C1 segment of cervical spinal cord (tissue), 14 donors: ENCODE measurements at regions not wholly inside any gene's neighbourhood (a gene's known extent, or its start where the extent isn't known, plus 50 kb on each side); places are given as distances from the start of the nearest gene placed in this dataset.
"Not testable (repeated sequence)": the region's sequence is repeated elsewhere in the genome, so short reads cannot be mapped to it uniquely, and the experiment has no call there.

Experiments
- DNase-seq, 14 donors: peaks; one replicate each; lab custom pipeline; 2025; lab: John Stamatoyannopoulos, UW

DNA sequence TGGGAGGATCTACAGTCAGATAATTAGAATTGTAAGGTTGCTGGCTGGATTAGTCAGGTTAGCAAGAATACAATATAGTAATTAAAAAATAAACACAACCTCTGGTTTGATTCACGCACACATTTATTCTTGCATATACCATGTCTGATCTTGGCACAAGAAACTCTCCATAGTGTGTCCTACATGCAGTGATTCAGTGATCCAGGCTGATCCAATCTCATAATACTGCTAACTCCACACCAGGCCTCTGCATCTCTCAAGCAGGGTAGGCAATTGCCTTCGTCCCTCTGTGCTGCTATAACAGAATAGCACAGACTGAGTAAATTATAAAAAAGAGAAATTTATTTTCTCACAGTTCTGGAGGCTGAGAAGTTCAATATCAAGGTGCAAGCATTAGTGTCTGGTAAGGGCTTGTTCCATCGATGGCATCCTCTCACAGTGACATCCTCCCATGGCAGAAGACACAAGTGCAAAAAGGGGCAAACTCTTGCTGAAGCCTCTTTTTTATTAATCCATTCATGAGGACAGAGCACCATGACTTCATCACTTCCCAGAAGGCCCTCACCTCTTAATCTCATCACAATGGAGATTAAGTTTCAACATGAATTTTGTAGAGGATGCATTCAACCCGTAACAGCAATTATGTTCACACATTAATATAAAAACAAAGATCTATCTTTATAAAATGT is 741.0 kb upstream of the NCAM2 start:
- no peak for DNase-seq

DNA sequence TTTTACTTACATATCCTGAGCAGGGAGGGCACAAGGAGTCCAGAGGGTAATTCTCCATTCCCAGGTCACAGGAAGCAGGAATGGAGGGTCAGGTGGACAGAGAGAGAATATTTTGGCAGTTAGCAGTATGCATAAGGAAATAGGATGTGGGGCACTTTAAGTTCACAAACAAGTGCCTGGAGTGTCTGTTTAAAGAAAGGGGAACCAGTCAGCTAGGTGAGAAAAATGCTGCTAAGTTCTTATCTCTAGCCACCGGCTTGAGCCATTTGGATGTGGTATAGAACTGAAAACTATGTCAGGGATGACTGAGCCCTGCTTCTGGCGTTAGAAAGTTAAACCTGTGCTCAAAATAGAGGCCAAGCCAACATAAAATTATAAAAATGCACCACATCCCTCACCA is 739.7 kb upstream of the NCAM2 start:
- DNase-seq = no peak

DNA sequence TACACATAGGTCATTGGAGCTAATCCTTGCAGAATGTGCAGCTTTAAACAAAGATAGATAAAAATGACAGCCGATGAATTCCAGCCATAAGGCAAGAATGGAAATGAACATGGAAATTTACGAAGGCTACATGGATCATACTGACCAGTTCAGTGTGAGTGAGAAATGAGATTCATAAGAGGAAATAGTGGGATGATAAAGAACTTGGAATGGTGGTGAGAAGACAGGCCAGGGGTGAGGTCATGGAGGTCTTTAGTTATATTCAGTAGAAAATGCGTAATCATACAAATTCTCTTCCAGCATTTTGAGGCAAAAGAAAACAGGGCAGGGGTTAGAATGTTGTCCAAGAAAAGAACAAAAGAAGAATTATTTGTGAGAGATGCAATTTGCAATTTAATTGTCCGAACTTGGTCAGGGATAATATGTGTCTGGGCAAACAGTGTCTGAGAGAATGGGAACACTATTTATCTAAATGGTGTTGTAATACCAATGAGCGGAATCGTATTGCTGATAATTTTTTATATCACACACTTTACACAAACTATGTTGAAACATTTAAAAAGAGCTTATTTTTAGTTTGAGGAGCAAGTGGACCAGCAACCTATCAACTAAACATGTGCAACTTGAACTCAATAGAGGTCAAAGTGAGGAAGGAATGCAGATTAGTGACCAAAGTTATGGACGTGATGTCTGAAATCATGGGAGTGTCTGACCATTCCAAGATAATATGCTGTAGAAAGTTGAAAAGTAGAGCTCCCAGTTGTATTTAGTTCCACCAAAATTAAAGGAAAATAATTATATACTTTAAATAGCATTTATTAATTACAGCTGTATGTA is 739.0 kb upstream of the NCAM2 start:
- peak in 1 of 14 donors; percentile 15 for DNase-seq

DNA sequence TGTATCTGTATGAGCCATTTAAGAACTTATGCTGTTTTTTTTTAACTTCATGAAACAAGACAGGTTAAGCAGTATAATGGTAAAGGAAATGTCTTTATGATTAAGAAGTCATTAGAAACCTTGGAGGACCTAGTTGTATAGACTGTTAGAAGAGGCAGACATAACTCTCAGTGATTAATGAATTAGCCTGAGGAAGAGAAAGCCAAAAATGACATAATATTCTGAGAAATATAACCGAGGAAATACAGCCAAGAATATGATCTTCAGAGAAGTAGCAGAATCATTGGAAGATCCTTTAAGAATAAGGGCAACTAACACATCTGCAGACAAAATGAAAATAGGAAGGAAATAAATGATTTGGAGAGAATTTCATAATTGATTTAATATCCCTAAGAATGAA is 738.1 kb upstream of the NCAM2 start:
- no peak for DNase-seq

DNA sequence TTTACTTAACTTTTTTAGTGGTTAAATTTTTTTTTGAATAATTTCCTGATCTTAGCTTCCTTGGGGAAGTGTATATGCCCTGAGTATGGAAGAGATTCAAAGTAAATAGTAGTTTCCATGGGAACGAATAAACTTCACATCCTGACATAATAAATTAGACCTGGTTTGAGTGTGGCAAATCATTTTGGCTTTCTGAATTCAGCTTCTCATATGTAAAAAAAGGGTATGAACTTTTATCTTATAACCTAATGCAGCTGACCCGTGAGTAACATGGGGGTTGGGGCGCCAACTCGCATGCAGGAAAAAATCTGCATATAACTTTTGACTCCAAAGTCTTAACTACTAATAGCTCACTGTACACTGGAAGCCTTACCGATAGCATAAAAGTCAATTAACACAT is 736.8 kb upstream of the NCAM2 start:
- DNase-seq = no peak

DNA sequence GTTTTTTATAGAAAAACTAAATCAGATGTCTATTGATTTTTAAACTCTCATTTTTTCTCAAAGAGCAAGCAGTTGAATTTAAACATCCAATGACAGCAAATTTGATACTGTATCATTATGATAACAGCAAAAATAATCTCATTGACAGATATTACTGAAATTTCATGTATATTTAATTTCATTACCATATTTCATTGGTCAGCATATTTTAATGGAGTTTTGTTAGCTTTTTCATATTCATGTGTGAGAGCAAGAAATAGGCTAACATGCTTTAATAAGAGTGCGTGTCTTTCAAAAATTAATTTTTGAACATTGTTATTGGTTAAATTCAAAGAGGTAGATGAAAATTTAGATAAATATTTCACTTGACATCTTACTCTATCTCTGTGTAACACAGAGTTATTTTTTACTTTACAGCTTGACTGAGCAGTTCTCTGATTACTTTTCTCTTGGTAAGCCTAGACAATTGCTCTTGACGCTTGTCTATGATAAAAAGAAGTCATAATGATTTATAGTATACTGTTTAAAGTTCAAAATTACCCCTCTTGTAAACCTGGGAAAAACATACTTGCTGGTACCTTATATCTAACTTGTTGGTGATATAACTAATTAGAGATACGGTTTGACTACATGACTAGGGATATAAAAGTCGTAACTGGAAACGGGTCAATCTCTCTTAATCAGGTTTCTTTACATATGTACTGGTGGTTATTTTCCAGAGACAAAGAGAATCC is 732.3 kb upstream of the NCAM2 start:
- DNase-seq = no peak

DNA sequence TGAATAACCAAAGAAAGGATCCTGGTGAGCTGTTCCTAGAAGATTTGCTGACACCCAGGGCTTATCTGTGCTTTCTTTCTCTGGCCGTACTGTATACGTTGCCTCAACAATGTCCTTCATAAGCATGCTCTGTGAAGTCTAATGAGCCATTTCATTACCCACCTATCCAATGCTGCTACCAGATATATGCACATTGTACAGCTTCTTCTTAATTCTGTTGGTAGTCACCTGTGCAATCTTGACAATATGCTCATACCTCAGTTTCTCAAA is 731.8 kb upstream of the NCAM2 start:
- no peak for DNase-seq

DNA sequence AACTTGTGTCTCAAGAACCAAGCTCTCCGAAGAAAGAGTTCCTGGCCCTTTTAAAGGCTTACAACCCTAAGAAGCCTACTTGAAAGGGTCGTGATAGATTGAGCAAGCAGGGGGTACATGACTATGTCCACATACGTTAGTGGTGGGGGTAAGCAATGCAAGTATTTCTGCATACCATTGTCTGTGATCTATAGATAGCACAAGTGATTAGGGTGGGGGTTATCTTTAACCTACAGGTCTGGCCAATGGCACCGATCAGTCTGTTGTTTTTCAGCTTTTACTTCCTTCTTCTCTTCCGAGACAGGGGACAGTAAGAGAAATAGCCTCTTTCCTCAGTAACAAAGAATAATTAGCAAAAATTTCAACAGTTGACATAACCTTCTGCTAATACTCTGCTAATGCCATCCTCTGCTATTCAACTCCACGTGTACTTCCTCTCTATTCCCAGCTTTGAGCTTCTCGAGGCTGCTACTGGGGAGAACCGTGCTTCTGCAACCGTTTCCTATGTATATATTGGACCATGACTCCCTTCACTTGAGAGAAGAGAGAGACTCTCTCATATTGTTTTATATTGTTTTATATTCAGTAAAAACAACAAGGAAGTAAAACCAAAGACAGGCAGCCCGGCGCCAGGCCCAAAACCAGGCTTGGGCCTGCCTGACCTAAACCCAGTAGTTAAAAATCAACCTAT is 727.7 kb upstream of the NCAM2 start:
- no peak for DNase-seq

DNA sequence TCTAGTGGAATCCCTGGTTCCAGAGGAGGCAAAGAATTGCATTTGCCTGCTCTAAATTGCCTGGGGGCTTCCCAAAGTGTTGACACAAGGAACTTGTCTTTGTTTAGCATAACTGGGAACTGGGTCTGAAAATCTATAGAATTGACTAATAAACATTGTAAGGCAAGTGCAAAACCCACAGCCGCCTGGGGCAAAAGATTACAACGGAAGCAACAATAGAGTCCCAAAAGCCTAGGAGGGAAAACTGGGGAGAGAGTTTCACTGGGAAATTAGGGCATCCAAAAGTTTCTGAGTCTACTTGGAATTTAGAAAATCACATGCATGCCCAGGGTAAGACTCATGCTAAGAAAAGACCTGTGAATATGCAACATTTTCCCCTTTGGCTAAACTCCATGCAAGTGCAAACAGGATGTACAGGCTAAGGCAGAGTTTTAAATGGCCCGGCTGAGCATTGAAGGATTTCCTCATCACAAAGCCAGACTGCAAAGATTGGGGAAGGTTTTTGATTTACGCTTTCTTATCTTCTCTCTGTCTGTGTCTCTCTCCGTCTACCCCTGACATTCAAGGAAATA is 725.3 kb upstream of the NCAM2 start:
- DNase-seq = no peak

DNA sequence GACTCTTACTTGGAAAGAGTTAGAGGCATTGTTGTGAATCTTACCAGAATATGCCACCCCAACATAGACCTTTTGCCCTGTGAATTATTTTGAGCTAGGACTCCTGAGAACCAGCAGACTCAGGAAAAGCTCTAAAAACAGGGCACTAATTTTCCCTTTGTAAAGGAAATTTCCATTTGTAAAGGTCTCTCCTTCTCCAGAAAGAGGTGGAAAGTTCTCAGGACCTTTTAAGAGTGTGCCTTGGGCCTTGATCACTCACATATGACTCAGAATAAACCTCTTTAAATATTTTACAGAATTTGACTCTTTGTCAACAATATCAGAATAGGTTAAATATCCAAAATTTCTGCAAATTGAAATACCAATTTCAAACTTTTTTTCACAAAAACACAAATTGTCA is 721.8 kb upstream of the NCAM2 start:
- DNase-seq = no peak

DNA sequence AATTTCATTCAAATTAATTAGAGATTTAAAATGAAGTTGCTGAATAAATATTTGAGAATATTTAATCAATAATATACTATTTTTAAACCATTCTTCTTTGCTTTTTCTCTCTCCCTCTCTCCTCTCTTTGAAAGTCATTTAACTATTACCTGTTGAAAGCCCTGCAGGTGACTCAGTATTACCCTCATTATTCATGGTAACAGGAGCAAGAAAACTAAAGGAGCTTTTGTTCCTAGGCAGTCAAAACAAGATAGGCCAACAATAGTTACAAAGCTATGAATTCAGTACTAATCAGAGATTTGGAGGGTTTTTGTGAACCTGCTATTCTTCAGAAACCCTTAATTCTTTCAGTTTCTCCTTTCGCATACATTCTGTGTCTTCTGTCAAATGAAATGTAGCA is 721.3 kb upstream of the NCAM2 start:
- DNase-seq = no peak

DNA sequence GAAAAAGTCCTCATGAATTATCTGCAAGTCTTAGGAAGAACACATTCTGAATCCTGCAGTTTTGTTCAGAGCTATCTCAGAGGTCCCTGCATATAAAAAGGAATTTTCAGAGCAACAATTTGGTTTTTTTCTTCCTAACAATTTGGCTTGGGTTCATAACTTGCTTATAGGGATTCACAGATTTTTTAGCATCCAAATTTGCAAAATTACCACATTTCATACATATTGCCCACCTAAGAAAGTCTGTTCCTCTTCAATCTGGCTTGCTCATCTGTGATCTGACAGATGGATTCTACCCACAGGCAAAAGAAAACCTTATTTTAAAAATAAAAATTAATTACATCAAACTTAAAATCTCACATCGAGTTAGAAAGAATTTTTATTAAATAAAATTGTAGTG is 714.4 kb upstream of the NCAM2 start:
- DNase-seq = no peak

DNA sequence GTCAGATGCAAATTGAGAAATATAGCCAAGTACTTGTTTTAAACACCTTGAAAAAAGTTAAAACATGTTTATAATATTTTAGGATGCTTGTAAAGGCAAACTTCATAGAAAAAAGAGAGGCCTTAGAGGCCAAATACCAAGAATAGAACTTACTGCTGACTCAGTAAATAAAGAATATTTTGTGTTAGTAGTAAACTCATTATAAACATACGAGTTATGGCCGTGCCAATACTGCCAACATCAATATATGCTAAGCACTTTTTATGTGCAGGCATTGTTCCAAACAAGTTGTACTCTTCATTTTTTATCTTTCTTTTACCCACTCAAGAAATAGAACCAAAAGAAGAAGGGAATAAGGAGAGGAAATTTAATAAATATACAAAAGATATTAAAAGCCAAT is 705.9 kb upstream of the NCAM2 start:
- no peak for DNase-seq

DNA sequence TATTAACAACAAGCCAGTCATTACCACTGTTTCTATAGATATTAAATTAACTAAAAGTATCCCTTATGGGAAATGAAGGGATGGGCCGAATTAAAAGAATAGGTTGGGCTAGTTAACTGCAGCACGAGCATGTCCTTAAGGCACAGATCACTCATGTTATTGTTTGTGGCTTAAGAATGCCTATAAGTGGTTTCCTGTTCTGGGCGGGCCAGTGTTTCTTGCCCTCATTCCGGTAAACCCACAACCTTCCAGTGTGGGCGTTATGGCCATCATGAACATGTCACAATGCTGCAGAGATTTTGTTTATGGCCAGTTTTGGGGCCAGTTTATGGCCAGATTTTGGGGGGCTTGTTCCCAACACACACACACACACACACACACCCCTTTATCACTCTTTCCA is 705.4 kb upstream of the NCAM2 start:
- not testable (repeated sequence) for DNase-seq

DNA sequence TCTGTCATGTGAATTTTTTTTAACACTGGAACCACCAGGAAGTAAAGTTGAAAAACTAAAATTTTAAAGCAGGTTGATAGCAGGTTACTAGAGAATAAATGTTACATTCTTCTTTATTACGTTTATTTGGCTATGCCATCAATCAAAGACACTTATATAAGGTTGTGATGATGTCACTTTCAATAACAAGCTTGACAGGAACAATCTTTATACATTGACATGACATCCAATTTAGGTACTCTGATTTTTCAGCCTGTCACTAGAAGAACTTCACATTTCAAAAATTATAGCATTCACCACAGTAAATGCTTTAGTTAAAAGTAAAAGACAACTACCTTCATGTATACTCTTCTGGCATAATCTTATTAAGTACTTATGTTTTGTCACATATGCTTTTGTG is 696.8 kb upstream of the NCAM2 start:
- no peak for DNase-seq

DNA sequence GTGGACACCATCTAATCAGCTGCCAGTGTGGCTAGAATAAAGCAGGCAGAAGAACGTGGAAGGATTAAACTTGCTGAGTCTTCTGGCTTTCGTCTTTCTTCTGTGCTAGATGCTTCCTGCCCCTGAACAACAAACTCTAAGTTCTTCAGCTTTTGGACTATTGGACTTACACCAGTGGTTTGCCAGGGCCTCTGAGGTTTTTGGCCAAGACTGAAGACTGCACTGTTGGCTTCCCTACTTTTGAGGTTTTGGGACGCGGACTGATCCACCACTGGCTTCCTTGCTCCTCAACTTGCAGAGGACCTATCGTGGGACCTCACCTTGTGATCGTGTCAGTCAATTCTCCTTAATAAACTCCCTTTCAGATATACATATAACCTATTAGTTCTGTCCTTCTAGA is 696.1 kb upstream of the NCAM2 start:
- DNase-seq = no peak

DNA sequence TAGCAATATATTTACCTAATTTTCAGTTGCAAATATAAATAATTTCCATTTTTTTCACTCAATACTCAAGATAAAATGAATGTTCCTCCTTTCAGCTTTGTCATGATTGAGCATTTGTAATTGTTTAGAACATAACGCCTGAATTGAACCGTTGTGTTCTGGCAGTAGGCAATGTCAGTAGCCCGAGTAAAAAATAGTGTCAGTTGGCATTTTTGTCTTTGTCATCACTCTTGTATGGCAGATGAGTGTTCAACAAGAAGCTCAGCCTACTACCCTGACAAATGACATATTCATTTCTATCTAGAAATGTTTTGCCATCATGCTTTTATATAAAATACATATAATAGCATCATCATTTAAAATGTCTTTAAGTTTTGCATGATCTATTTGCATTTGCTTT is 691.4 kb upstream of the NCAM2 start:
- no peak for DNase-seq

DNA sequence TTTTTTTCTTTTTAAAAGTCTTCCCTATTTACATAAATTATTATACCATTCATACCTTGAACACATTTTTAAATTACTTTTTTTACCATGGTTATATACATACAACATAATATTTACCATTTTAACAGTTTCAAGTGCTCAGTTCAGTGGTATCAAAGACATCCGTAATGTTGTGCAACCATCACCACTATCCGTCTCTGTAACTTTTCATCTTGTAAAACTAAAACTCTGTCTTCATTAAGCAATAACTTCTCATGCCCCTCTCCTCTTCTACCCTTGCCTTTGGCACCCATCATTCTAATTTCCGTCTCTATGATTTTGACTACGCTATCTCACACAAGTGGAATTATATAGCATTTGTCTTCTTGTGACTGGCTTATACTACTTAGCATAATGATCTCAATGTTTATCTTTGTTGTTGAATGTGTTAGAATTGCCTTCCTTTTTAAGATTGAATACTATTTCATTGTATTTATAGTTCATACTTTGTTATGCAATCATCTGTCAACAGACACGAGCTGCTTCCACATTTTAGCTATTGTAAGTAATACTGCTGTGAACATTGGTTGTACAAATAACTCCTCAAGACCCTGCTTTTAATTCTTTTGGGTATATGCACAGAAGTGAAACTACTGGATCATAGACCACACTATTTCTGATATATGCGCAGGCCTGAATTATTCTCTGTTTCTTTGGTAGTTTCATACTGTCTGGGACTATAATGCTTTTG is 689.5 kb upstream of the NCAM2 start:
- DNase-seq = no peak

DNA sequence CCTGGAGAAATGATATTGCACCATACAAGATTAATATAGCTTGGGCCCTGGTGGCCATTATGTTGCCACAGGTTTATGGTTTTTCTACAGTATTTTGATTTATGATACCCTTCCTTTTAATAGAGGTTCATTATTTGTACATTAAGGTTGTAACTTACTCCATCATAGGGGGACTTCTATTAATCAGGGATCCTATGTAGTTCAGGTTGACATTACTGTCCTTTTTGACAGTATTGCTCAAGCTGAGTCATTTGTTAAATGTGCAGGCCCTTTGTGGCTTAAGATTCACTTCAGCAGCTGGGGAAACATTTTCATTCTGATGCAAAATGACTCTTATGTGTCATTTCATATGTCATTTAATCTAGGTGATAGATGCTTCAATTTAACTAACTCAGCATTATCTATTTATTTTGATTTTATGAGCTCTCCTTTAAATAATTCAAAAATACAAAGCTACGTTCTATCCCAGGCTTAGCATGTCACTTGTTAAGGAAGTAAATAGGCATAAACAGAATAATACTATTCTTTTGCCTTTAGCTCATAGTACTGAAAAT is 686.9 kb upstream of the NCAM2 start:
- DNase-seq = no peak

DNA sequence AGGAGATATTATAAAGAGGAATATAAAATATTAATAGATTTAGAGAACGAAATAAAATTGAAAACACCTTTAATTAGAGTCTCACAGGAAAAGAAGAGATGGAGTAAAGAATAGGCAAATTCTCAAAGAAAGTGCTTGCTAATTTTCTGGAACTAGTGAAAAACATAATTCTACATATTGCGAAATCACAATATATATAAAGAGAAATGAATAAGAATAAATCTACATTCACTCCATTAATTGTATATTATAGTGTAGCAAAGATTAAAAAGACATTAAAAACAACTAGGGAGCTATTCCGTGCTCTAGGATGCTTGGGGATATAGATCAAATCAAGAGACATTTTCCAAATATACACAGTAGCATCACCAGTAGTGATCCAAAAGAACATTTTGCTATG is 685.2 kb upstream of the NCAM2 start:
- no peak for DNase-seq

DNA sequence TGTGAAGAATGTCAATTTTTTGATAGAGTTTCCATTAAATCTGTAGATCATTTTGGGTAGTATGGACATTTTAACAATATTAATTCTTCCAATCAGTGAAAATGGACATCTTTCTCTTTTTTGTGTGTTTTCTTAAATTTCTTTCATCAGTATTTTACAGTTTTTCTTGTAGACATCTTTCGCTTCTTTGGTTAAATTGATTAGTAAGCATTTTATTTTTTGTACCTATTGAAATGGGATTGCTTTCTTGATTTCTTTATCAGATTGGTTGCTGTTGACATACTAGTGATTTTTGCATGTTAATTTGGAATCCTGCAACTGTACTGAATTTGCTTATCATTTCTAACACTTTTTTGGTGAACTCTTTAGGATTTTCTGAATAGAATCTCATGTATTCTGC is 683.2 kb upstream of the NCAM2 start:
- no peak for DNase-seq
